GM13977 (cell line): ENCODE measurements at regions not wholly inside any gene's neighbourhood (a gene's known extent, or its start where the extent isn't known, plus 50 kb on each side); places are given as distances from the start of the nearest gene placed in this dataset.

Experiments
- DNase-seq: peaks from one replicate; pipeline ENCODE4 v3.0.0; 2012; ENCODE audit warnings: low spot score
- in situ Hi-C: fragments of 300-500 bp; cut with MboI; formaldehyde crosslinking; loops from one replicate; pipeline ENCODE4 v1.12.0; 2022; ENCODE audit warnings: low sequenced_read_pairs, low pct_unique_long_range_greater_than_20kb, mixed read lengths, inconsistent platforms; ENCODE audit not compliant: unreplicated experiment
- TF ChIP-seq, protein P1 (sequence below): IDR thresholded peaks from 2 replicates; pipeline ENCODE4 v1.5.1; 2012; ENCODE audit warnings: mild to moderate bottlenecking, control low read depth; ENCODE audit not compliant: insufficient read depth; ENCODE audit errors: extremely low read depth, missing control alignments

DNA sequence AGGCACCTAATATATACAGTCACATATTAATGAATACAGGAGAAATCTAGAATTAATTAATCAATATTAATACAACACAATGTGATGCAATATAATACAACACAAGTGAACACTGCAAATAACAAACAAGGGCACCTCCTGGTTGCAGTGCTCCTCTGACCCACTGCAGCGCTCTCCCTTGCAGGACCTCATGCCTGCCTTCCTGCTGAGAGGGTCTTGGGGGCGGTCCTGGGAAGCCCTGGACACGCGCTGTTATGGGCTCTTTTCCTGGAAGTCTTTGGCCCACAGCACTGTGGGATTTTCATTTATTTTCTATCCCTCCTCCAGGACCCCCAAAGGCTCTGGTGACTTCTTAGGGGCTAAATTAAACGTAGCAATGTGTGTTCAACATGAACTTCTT, 485.8 kb downstream of the IRX1 start:
- no peak for DNase-seq
- in situ Hi-C loops, result no loop called here
- TF ChIP-seq, protein P1, sequence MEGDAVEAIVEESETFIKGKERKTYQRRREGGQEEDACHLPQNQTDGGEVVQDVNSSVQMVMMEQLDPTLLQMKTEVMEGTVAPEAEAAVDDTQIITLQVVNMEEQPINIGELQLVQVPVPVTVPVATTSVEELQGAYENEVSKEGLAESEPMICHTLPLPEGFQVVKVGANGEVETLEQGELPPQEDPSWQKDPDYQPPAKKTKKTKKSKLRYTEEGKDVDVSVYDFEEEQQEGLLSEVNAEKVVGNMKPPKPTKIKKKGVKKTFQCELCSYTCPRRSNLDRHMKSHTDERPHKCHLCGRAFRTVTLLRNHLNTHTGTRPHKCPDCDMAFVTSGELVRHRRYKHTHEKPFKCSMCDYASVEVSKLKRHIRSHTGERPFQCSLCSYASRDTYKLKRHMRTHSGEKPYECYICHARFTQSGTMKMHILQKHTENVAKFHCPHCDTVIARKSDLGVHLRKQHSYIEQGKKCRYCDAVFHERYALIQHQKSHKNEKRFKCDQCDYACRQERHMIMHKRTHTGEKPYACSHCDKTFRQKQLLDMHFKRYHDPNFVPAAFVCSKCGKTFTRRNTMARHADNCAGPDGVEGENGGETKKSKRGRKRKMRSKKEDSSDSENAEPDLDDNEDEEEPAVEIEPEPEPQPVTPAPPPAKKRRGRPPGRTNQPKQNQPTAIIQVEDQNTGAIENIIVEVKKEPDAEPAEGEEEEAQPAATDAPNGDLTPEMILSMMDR, result no peak

DNA sequence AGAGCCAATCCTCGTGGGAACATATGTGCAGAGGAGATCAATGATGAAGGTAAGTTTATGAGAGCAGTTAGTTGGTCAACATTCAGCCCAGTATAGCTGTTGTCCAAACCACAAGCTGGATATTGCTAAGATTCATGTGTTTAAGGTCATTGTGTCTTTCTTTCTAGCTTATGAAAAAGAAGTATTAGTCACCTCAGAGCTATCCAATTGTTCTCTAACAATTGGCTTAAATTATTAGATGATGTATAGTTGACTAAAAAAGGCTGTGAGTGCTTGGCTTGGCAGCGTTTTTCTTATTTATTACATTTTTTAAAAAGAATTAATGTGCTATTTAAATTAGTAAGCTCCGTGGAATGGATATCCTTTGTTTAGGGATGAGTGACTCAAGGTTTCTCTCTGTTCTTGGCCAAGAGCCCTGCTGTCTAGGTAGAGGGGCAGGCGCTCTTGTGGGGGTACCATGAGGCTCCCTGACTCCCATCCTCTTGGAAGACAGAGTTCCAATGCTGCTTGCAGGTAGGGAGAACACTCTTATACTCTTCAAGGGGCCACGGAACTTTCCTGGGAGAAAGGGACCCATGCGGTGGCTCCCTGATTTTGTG, 487.4 kb downstream of the IRX1 start:
- TF ChIP-seq, protein P1, result no peak
- in situ Hi-C loops, result no loop called here
- DNase-seq, result no peak

DNA sequence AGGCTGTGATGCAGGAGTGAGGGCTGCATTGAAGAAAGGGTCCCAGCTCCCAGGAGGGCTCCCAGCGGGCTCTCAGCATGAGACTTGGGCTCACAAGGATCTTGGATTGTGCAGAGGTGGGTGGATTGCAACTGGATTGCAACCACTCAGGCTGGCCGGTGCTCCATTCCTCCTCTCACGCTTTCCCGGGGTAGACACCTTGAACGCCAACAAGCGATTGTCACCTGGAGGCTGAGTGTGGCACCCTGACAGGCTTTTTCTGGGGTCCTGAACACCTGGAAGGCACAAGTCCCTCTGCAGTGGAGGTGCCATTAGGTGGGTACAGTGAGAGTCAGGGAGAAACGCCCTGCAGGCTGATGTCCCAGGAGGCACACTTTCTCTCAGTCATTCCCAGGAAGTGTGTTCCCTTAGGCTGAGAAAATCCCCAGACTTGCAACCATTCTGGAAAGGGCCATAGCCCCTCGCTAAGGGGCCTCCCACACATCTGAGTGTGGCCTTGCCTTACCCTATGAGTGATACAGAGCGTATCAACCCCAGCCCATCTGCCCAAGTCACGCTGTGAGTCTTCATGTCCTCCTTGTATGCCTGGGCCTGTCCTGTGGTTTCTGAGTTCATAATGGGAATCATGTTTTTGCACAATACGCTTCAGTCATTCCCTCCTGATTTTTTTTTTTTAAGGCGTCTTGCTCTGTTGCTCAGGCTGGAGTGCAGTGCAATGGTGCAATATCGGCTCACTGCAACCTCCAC, 488.1 kb downstream of the IRX1 start:
- TF ChIP-seq, protein P1, result no peak
- in situ Hi-C loops, result no loop called here
- DNase-seq, result no peak

DNA sequence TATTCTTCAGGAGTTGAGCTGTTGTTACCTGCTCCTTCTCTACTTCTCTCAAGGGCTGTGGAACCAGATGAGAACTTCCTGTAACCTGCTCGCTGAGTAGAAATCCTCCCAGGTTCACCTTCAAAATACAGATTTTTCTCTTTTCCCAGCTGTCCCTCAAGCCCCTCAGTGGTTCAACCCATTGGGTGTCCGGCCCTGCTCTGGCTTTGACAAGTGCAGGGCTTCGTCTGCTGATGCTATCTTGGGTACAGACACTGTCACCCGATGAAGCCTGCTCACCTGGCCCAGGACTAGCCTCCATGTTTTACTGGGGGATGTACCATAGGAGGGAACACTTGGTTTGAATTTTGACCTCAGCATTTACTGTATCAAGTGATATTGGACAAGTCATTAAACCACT, 490.4 kb downstream of the IRX1 start:
- TF ChIP-seq, protein P1, result no peak
- no peak for DNase-seq
- in situ Hi-C loops, result no loop called here

DNA sequence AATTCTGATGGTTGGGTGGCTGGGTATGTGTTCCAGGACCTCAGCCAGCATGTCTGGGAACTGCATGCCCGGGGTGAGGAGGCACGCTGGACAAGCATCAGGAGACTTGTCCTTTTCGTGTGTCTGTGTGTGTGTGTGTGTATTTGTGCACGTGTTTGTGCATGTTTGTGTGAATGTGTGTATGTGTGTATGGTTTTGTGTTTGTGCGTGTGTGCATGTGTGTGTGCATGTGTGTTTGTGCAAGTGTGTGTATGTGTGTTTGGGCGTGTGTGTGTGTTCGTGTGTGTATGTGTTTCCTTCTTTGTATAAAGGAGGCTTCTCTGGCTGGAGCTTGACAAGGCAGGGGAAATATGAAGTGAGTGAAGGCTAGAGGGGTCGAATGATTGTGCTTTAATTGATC, 491.5 kb downstream of the IRX1 start:
- TF ChIP-seq, protein P1, result no peak
- in situ Hi-C loops, result no loop called here
- no peak for DNase-seq

DNA sequence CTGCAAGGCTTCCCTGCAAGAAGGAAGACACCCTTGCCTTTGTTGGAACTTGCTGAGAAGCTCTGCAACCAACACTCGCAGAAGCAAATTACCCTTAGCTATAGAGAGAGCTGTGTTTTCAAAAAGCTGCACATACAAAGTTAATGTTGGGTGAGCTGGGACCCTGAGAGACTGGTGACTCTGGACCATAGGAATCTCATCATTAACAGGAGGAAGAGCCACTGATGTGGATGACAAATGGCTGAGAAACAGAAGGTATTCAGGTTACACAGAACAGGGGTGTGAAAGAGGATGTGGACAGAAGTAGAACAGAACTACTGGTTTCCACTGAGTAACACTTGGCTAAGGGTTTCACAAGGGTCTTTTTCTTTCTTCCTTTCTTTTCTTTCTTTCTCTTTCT, 493.5 kb downstream of the IRX1 start:
- no peak for DNase-seq
- TF ChIP-seq, protein P1, result no peak
- in situ Hi-C loops, result no loop called here

DNA sequence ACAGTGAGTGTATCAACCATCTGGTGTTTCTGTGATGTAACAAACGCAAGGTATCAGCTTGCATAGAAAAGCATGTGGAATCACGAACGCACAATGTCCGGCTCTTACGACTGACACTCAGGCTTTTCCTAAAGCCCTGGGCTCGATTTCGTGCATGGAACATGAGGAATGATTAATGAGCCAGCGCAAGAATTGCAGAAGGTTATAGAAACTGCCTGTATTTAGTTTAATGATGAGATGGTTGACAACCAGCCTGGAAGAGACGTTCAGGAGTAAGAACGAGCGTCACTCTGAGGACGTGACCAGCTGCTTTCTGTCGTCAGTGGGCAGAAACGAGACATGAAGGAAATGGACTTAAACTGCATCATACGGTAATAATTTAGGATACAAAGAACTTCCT, 497.6 kb downstream of the IRX1 start:
- TF ChIP-seq, protein P1, result no peak
- in situ Hi-C loops, result no loop called here
- DNase-seq, result no peak
